GM10266 (cell line): ENCODE measurements at regions not wholly inside any gene's neighbourhood (a gene's known extent, or its start where the extent isn't known, plus 50 kb on each side); places are given as distances from the start of the nearest gene placed in this dataset.

Experiments
- DNase-seq: peaks from one replicate; pipeline ENCODE4 v3.0.0; 2012; ENCODE audit errors: extremely low spot score
- TF ChIP-seq, protein P1 (sequence below): IDR thresholded peaks from 2 replicates; pipeline ENCODE4 v1.5.1; 2012; ENCODE audit warnings: mild to moderate bottlenecking, low read depth; ENCODE audit not compliant: control insufficient read depth, insufficient read depth; ENCODE audit errors: missing control alignments

- TF ChIP-seq, protein P1, sequence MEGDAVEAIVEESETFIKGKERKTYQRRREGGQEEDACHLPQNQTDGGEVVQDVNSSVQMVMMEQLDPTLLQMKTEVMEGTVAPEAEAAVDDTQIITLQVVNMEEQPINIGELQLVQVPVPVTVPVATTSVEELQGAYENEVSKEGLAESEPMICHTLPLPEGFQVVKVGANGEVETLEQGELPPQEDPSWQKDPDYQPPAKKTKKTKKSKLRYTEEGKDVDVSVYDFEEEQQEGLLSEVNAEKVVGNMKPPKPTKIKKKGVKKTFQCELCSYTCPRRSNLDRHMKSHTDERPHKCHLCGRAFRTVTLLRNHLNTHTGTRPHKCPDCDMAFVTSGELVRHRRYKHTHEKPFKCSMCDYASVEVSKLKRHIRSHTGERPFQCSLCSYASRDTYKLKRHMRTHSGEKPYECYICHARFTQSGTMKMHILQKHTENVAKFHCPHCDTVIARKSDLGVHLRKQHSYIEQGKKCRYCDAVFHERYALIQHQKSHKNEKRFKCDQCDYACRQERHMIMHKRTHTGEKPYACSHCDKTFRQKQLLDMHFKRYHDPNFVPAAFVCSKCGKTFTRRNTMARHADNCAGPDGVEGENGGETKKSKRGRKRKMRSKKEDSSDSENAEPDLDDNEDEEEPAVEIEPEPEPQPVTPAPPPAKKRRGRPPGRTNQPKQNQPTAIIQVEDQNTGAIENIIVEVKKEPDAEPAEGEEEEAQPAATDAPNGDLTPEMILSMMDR: no peak
- no peak for DNase-seq
These were observed 67.5 kb upstream of the TES start for GRCh38 chr7:116142850-116143249.

GRCh38 chr7:116145245-116145852 lies 65.0 kb upstream of the TES start:
- DNase-seq: no peak
- TF ChIP-seq, protein P1: no peak

DNA sequence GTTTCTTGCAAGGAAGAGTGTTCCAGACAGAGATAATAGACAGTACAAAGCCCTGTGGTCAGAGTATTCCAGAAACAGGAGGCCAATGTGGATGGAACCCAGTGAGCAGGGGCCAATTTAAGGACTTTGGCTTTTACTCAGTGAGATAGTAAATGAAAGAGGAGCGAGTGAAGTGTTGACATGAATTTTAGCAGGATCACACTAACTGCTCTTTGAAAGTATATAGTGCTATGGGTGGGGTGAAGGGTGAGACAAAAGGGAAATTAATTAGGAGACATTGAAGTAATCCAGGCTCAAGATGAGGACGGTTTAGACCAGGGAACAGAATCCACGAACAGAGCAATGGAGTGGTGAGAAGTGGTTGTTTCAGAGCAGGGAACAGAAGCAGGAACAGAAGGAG lies 62.2 kb upstream of the TES start:
- DNase-seq: no peak

DNA sequence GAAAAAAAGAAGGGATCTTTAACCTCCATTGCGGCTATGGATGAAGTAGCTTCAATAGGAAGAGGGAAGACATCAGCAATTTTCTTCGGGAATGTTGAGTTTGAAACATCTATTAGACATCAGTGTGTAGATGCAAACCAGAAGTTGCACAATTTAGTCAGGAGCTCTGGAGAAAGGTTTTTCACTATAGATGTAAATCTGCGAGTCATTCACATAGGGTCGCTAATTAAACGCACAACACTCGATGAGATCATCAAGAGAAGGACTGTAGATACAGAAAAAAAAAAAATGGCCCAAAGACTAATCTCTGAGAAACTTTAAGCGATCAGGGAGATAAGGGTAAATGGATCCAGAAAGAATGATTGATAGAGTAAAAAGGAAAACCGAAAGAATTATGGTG lies 61.7 kb upstream of the TES start:
- no peak for DNase-seq
- TF ChIP-seq, protein P1: no peak

More for the DNA sequence above, 62.2 kb upstream of the TES start:
- TF ChIP-seq, protein P1: no peak

DNA sequence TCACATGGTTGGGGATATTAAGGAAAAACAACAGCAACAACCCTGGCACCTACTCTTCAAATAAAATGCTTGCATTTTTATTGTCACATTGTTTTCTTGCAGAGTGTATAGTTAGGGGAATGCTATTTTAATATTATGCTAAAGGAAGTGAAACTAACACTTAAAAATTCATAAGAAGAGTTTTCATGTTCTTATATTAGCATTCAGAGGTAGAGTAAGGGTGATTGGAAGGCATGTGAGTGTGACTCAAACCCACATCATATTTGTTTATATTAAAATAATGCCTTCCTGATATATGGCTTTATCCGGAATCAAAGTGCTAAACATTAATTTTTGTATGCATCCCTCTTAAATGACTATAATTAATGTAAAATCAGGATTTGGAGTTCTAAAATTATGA lies 59.8 kb upstream of the TES start:
- no peak for DNase-seq
- TF ChIP-seq, protein P1: no peak

GRCh38 chr7:116152276-116152675 lies 58.1 kb upstream of the TES start:
- DNase-seq: no peak
- TF ChIP-seq, protein P1: no peak

GRCh38 chr7:116153050-116153449 lies 57.3 kb upstream of the TES start:
- DNase-seq: no peak
- TF ChIP-seq, protein P1: no peak
